RWPE2 (cell line): ENCODE measurements at regions not wholly inside any gene's neighbourhood (a gene's known extent, or its start where the extent isn't known, plus 50 kb on each side); places are given as distances from the start of the nearest gene placed in this dataset.
A peak's percentile ranks its signal among the peaks of the same experiment; 100 is the strongest.

Experiments
- ATAC-seq: fragments of 200-7000 bp; cut with Tn5 transposase; 3 replicates; pipeline ENCODE4 v1.9.1; 2021; ENCODE audit warnings: low read depth
- DNase-seq: peaks from one replicate; pipeline ENCODE4 v3.0.0-alpha.2; 2020; ENCODE audit warnings: low spot score
- H3K27ac ChIP-seq: fragments of 450-650 bp; 2 replicates; pipeline ENCODE4 v1.5.1; 2017; ENCODE audit warnings: mild to moderate bottlenecking; ENCODE audit not compliant: poor library complexity, severe bottlenecking
- H3K27me3 ChIP-seq: fragments of 250-450 bp; sonication (Bioruptor Pico); 2 replicates; pipeline ENCODE4 v1.5.1; 2021; ENCODE audit warnings: mild to moderate bottlenecking, moderate library complexity; ENCODE audit not compliant: insufficient read depth, poor library complexity, severe bottlenecking
- H3K36me3 ChIP-seq: fragments of 250-450 bp; sonication (Bioruptor Pico); 2 replicates; pipeline ENCODE4 v1.5.1; 2020; ENCODE audit warnings: low read depth, mild to moderate bottlenecking, moderate library complexity
- H3K4me1 ChIP-seq: fragments of 250-450 bp; sonication (Bioruptor Pico); 2 replicates; pipeline ENCODE4 v1.5.1; 2021; ENCODE audit warnings: mild to moderate bottlenecking, moderate library complexity; ENCODE audit not compliant: insufficient read depth, poor library complexity, severe bottlenecking
- H3K4me3 ChIP-seq: fragments of 250-450 bp; sonication (Bioruptor Pico); 2 replicates; pipeline ENCODE4 v1.5.1; 2021; ENCODE audit warnings: mild to moderate bottlenecking, moderate library complexity; ENCODE audit not compliant: severe bottlenecking
- H3K9me3 ChIP-seq: fragments of 250-450 bp; sonication (Bioruptor Pico); 2 replicates; pipeline ENCODE4 v1.5.1; 2021; ENCODE audit warnings: mild to moderate bottlenecking, moderate library complexity; ENCODE audit not compliant: severe bottlenecking
- TF ChIP-seq, protein P1 (sequence below): fragments of 450-650 bp; IDR thresholded peaks from one replicate; pipeline ENCODE4 v1.5.1; 2017; ENCODE audit warnings: mild to moderate bottlenecking, moderate library complexity; ENCODE audit not compliant: poor library complexity, severe bottlenecking

- Histone ChIP-seq H3K27me3 (no peaks in the 10 kb centered on the region), H3K36me3 (no peaks in the 10 kb centered on the region), H3K4me1 (peaks cover 7% of the 10 kb centered on the region), H3K4me3 (no peak overlapping the region), H3K27ac (no peak overlapping the region), H3K9me3 (no peaks in the 10 kb centered on the region)
- peak; percentile 70 for ATAC-seq
- TF ChIP-seq, protein P1, sequence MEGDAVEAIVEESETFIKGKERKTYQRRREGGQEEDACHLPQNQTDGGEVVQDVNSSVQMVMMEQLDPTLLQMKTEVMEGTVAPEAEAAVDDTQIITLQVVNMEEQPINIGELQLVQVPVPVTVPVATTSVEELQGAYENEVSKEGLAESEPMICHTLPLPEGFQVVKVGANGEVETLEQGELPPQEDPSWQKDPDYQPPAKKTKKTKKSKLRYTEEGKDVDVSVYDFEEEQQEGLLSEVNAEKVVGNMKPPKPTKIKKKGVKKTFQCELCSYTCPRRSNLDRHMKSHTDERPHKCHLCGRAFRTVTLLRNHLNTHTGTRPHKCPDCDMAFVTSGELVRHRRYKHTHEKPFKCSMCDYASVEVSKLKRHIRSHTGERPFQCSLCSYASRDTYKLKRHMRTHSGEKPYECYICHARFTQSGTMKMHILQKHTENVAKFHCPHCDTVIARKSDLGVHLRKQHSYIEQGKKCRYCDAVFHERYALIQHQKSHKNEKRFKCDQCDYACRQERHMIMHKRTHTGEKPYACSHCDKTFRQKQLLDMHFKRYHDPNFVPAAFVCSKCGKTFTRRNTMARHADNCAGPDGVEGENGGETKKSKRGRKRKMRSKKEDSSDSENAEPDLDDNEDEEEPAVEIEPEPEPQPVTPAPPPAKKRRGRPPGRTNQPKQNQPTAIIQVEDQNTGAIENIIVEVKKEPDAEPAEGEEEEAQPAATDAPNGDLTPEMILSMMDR = no peak
- no peak for DNase-seq
Observed at GRCh38 chr4:83974111-83974780, 438.3 kb downstream of the GPAT3 start.

GRCh38 chr4:83964996-83965541, 429.2 kb downstream of the GPAT3 start:
- Histone ChIP-seq H3K4me1 (no peaks in the 10 kb centered on the region), H3K36me3 (no peaks in the 10 kb centered on the region), H3K4me3 (no peak overlapping the region), H3K27me3 (no peaks in the 10 kb centered on the region), H3K27ac (no peak overlapping the region), H3K9me3 (no peaks in the 10 kb centered on the region)
- DNase-seq (no peak), ATAC-seq (no peak)
- TF ChIP-seq, protein P1 = no peak

DNA sequence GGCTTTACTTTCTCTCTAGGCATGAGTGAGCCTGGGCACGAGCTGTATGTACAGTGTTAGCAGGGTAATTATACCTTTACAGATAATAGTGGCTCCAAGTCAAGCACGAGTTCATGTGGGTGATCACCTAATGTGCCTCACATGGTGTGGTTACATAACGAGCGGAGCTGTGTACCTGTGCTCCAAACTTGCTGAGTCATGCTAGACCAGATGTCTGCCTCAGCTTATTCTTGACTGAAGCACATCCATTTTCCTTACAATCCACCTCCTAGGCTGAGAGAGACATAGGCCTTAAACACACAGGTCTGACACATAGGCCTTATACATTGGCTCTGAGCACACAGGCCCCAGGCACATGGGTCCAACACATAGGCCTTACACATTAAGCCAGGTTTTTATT, 426.6 kb downstream of the GPAT3 start:
- ATAC-seq (no peak), DNase-seq (no peak)
- TF ChIP-seq, protein P1 = no peak
- no peak overlapping the region for H3K27ac ChIP-seq
- H3K9me3 ChIP-seq = no peaks in the 10 kb centered on the region
- H3K4me1 ChIP-seq = no peaks in the 10 kb centered on the region
- H3K27me3 ChIP-seq = no peaks in the 10 kb centered on the region
- H3K36me3 ChIP-seq = no peaks in the 10 kb centered on the region
- H3K4me3 ChIP-seq = no peak overlapping the region

DNA sequence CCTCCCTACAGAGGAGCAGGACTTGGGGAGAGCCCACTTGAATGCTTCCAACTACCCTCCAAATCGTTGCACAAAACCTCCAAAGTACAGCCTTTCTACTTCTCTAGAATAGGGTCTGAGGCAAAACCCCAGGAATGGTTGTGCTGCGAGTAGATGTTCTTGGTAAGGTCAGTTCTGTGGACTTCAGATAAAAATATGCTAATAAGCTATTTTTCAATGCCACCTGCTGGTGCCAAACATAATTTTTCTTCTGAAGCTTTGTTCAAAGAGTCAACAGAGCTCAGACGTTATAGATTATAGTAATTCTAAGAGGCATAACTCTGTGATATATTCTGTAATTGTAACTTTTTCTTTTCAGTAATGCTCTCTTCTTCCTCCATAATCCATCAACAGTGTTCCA, 425.7 kb downstream of the GPAT3 start:
- H3K9me3 ChIP-seq = no peaks in the 10 kb centered on the region
- no peaks in the 10 kb centered on the region for H3K27me3 ChIP-seq
- ATAC-seq (no peak), DNase-seq (no peak)
- no peaks in the 10 kb centered on the region for H3K36me3 ChIP-seq
- no peaks in the 10 kb centered on the region for H3K4me1 ChIP-seq
- no peak overlapping the region for H3K27ac ChIP-seq
- H3K4me3 ChIP-seq = no peak overlapping the region
- TF ChIP-seq, protein P1 = peak; percentile 62

DNA sequence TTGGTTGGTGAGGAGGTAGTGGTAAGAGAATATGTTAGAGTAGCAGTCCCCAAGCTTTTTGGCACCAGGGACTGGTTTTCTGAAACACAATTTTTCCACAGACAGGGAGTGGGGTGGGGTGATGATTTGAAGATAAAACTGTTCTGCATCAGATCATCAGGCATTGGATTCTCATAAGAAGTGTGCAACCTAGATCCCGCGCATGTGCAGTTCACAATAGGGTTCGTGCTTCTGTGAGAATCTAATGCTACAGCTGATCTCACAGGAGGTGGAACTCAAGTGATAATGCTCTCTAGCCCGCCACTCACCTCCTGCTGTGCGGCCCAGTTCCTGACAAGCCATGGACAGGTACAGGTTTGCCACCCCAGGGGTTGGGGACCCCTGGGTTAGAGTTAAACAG, 423.3 kb downstream of the GPAT3 start:
- DNase-seq (no peak), ATAC-seq (no peak)
- Histone ChIP-seq H3K9me3 (no peaks in the 10 kb centered on the region), H3K4me3 (no peak overlapping the region), H3K27ac (no peak overlapping the region), H3K4me1 (no peaks in the 10 kb centered on the region), H3K27me3 (no peaks in the 10 kb centered on the region), H3K36me3 (no peaks in the 10 kb centered on the region)
- TF ChIP-seq, protein P1 = no peak
